Neuron (in vitro differentiated cells): ENCODE measurements at regions not wholly inside any gene's neighbourhood (a gene's known extent, or its start where the extent isn't known, plus 50 kb on each side); places are given as distances from the start of the nearest gene placed in this dataset.
A peak's percentile ranks its signal among the peaks of the same experiment; 100 is the strongest.

Experiments used
- H2AFZ ChIP-seq: one replicate; pipeline ENCODE4 v1.6.1; 2013; ENCODE audit warnings: low read depth, mild to moderate bottlenecking, inconsistent platforms, low read length, moderate library complexity
- H3K27me3 ChIP-seq: one replicate; pipeline ENCODE4 v1.6.1; 2013; ENCODE audit warnings: low read length; ENCODE audit not compliant: insufficient read depth
- H3K36me3 ChIP-seq: one replicate; pipeline ENCODE4 v1.6.1; 2013; ENCODE audit warnings: low read length; ENCODE audit not compliant: insufficient read depth
- H3K4me1 ChIP-seq: one replicate; pipeline ENCODE4 v1.6.1; 2013; ENCODE audit warnings: low read length; ENCODE audit not compliant: insufficient read depth
- H3K4me3 ChIP-seq: 2 replicates; pipeline ENCODE4 v1.5.1; 2013; ENCODE audit warnings: mild to moderate bottlenecking, low read length, moderate library complexity
- H3K9me3 ChIP-seq: one replicate; pipeline ENCODE4 v1.6.1; 2013; ENCODE audit warnings: low read length

DNA sequence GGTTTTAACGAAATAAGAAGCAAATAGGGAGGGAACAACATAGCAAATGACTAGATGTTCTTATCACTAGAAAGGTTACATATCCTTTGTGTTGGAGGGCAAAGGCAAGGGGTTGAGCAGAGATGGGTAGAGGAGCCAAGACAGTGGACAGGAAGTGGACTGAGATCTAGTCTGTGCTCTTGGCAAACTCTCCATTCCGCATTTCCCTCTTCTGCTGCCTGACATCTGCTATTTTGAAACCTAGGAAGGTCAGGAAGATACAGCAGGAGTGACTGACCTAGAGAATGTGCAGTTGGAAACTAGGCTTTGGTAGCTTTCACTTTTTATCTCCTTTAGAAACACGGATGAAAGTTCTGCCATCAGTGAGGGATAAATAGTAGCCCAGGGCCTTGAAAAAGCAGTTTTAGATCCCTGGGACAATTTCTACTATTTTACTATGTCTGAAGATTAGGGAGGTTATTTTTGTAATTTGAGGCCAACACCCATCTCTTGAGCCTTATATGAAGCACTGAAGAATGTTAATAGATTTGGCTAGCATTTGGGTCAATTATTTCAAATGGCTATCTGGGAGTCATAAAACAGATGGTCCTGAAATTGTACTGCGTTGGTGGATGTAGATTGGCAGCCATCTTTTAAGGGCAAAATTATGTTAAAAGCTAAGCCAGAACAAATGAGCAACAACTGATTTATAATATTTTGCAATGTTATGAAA lies 410.3 kb downstream of the PCNX1 start:
- Histone ChIP-seq H3K36me3 (no peaks in the 10 kb centered on the region), H3K4me1 (peaks cover 11% of the 10 kb centered on the region), H3K9me3 (peaks cover under 1% of the 10 kb centered on the region), H3K27me3 (no peaks in the 10 kb centered on the region), H3K4me3 (no peak overlapping the region), H2AFZ (no peak overlapping the region)

DNA sequence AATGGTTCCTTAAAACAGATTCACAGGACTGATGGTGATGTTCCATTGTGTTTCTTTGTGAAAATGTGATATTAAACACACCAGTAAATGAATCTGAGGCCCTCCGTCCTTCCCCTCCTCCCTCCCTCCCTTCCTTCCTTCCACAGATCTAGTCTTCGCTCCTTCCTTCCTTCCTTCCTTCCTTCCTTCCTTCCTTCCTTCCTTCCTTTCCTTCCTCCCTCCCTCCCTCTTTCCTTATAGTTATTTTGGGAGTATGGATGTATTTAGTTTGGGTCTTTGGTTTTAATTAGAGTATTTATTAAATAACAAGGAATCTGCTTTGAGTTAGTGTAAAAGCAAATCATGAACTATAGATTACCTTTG lies 410.8 kb downstream of the PCNX1 start:
- Histone ChIP-seq H3K36me3 (no peaks in the 10 kb centered on the region), H3K27me3 (no peaks in the 10 kb centered on the region), H3K9me3 (no peaks in the 10 kb centered on the region), H3K4me1 (peaks cover 16% of the 10 kb centered on the region), H2AFZ (no peak overlapping the region), H3K4me3 (no peak overlapping the region)

DNA sequence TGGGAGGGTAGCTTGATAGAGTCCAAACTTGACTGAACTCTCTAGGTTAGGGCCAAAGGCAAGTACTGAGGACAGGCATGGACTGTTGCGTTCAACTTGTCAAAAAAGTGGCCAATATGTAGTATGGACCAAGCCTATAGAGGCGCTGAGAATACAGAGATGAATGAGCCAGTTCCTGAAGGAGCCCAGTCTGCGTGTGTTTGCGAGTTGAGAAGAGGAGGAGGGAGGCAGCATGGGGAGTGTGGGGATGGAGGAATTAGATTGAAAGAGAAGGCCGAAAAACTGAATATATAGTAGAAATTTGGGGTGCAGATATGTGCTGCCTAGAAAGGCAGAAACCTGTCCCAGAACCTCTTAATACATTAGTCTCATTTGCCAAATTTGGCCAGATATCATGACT lies 412.4 kb downstream of the PCNX1 start:
- Histone ChIP-seq H3K36me3 (no peaks in the 10 kb centered on the region), H3K9me3 (no peaks in the 10 kb centered on the region), H3K4me1 (peaks cover 18% of the 10 kb centered on the region), H2AFZ (peak overlapping the region; percentile 85), H3K4me3 (peak overlapping the region; percentile 80), H3K27me3 (no peaks in the 10 kb centered on the region)

DNA sequence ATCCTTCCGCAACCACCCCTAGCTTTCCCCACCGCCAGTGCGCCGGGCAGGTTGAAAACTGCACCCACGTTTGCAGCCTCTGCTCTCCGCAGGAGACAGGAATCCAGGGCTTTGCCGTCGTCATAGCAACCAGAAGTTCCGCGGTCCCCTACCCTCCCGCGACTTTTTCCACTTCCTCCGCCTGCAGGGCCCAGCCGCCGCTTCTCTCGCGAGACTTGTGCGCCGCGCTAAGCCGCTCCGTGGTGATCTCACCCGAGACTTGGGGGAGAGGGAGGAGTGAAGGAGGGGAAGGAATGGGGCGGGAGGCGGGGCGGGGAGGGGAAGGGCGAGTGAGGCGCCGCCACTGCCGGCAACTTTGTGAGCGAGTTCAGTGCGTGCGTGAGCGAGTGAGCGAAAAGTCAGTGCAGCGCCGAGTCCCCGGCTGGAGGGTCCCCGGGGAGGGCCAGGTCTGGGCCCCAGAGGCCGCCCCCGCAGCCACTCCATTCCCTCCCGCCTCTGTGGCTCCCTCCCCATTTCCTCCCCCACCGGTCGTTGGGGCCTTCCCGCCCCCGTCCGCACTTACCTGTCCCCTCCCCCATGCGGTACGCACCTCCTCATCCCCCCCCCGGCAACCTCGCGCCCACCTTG lies 413.0 kb downstream of the PCNX1 start, which contains the start of gene SIPA1L1:
Gene SIPA1L1, plus strand, starts transcription at position 370 of the 627 bp plus-strand sequence.
- H2AFZ ChIP-seq: peak within 1 kb of the TSS; percentile 85
- H3K9me3 ChIP-seq: no peaks in the 10 kb centered on the region
- peak within 1 kb of the TSS; percentile 80 for H3K4me3 ChIP-seq
- H3K27me3 ChIP-seq: no peaks in the 10 kb centered on the region
- no peaks in the 10 kb centered on the region for H3K36me3 ChIP-seq
- peaks cover 18% of the 10 kb centered on the region for H3K4me1 ChIP-seq

DNA sequence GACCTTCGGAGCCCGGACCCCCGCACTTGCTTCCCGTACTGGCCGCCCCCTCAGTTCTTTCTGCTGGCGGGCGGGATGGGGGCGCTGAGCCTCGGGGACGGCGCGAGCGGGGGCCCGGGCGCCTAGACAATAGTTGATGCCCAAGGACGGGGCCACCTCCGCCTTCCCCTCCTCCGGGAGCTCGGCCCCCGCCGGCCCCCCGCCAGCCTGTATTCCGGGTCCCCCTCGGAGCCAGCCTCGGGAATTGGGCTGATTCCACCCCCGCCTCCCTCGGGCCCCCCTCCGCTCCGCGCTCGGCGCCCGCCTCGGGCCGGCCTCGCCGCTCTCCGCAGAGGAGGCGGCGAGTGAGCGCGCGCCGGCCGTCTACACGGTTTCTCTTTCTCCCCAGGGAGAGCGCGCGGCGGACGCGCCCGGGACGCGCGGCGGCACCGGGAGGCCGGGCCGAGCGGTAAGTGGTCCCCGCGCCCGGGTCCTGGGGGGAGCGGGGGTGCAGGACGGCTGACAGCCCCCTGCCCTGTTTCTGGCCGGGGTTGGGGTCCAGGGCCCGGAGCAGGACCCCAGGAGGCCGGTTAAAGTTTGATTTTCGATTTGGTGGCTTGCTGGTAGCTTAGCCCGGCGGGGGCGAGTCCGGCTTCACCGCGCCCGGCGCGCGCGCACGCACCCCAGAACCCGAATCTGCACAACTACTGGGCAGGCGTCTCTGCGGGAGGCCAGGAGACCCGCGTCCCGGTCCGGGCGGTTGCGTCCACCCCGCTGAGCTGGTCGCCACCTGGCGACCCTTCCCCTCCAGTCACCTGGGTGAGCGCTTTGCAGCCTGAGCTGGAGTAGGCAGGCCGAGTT lies 413.7 kb downstream of the PCNX1 start:
- peak overlapping the region; percentile 80 for H3K4me3 ChIP-seq
- H3K4me1 ChIP-seq: peaks cover 18% of the 10 kb centered on the region
- peak overlapping the region; percentile 74 for H2AFZ ChIP-seq
- no peaks in the 10 kb centered on the region for H3K27me3 ChIP-seq
- H3K36me3 ChIP-seq: no peaks in the 10 kb centered on the region
- no peaks in the 10 kb centered on the region for H3K9me3 ChIP-seq

DNA sequence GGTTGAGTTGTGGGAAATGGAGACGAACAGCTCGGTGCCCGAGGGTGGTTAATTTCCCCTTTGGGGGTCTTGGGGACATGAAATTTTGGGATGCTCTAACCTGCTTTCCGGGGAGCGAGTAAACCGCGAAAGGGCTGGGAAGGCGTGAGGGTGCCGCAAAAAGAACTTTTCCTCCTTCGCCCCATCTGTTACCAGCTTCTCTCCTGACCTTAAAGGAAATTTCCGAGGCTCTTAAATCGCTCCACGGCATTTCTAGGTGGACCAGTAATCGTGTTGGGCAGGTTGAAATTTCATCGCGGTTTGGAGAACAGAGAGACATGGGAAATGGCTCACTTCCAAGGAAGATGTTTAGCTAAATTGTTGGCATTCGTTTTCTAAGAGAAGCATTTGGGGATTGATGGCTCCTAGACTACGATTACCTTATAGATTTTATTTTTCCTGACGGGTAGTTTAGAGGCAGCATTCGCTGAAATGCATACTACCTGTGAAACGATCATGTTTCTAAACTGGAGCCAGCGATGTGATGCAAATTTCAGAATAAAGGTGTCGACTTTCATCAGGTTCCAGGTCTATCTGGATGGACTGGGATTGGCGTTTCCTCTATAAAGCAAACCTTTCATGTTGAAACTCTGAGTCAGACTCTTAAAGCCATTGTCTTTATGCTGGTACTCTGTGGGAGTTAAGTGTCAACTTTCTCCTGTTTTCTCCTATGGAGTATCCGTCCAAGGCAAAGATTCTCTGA lies 414.5 kb downstream of the PCNX1 start:
- Histone ChIP-seq H3K4me1 (peaks cover 18% of the 10 kb centered on the region), H3K27me3 (no peaks in the 10 kb centered on the region), H2AFZ (peak overlapping the region; percentile 74), H3K9me3 (no peaks in the 10 kb centered on the region), H3K4me3 (peak overlapping the region; percentile 80), H3K36me3 (no peaks in the 10 kb centered on the region)

DNA sequence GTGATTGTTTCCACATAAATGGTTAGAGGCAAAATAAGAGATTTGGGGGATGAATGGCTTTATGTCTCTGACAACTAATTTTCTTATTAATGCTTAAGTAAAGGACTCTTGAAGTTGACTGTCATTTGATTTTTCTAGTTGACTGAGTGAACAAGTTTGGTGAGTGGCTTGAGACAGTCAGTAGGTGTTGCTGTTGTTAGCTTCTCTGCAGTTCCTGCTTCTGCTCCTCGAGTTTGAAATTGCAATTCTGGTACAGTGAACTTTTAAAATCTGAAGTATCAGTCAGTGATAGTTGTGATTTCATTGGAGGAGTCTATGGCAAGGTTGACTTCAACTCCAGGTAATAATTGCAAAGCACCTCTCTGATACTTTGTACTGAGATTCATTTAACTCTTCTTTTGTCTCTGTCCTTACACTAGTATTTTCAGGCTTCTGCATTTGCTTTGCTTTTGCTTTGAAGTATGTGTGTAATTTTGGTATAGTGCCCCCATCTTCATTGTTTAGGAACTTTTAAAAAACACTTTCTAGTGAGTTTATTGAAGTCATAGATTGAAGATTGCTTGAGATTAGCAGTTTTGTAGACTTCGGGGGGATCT lies 415.5 kb downstream of the PCNX1 start:
- no peak overlapping the region for H2AFZ ChIP-seq
- H3K4me1 ChIP-seq: peaks cover 18% of the 10 kb centered on the region
- peak overlapping the region; percentile 80 for H3K4me3 ChIP-seq
- H3K27me3 ChIP-seq: no peaks in the 10 kb centered on the region
- no peaks in the 10 kb centered on the region for H3K9me3 ChIP-seq
- H3K36me3 ChIP-seq: no peaks in the 10 kb centered on the region

DNA sequence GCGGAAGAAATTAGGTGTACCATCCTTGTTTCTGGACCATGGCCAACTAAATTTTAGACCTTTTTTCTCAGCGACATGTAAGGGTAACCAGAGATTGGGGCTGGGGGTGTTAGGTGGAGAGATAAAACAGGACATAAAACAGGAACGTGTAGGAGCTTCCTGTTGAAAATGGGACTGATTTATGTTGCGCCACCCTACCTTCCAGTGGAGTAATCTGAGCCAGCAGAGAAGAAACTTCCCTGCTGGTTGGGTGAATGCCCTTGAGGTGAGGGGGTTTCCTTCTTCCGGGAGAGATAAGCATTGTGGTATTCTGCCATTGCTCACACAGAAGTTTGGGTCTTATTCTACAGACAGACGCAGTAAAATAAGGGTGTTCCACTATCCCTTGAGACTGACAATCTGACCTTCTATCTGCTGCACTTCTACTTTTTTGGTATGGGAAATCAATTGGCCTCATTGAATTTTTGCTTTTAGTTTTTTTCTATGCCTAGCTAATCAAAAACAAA lies 417.6 kb downstream of the PCNX1 start:
- Histone ChIP-seq H3K27me3 (no peaks in the 10 kb centered on the region), H3K4me1 (peaks cover 12% of the 10 kb centered on the region)

DNA sequence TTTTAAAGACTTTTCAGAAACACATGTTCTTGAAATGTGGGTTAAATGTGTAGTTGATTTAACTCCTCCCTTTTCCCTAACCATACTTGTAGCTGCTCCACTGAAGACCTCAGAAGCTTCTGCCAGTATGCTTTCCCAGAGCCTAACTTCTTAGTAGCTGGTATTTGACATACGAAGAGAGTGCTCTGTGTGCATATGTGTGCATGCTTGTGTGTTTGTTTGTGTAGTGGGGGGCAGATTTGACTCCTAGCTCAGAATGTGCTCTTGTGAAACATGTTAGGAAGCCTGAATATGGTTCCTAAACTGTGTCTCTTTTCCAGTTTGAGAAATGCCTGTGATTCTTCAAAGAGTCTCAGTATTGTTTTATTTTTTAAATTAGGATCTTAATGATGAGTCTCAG lies 420.4 kb downstream of the PCNX1 start:
- Histone ChIP-seq H3K4me3 (no peak overlapping the region), H3K27me3 (no peaks in the 10 kb centered on the region), H3K4me1 (peaks cover 6% of the 10 kb centered on the region), H2AFZ (no peak overlapping the region), H3K36me3 (no peaks in the 10 kb centered on the region), H3K9me3 (peaks cover 3% of the 10 kb centered on the region)

More for the DNA sequence above, 417.6 kb downstream of the PCNX1 start:
- no peak overlapping the region for H2AFZ ChIP-seq
- no peaks in the 10 kb centered on the region for H3K36me3 ChIP-seq
- H3K4me3 ChIP-seq: no peak overlapping the region
- peaks cover 3% of the 10 kb centered on the region for H3K9me3 ChIP-seq

DNA sequence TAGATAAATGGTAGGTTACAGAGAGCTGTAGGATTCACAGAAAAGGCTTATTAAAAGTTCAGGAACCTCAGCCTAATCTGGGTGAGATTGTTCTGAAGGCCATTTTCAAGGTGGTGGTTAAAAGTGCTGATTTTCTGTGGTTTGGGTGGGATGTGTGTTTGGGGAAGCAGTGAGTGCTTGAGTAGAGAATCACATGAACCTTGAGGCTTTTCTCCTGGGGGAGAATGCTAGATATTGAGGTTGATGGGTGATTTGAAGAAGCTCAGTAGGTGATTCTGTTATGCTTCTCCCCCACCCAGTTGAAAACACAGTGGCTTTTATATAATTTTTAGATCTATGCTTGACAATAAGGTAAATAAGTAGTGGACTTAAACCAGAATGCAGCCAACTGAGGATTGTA lies 420.9 kb downstream of the PCNX1 start:
- H3K36me3 ChIP-seq: no peaks in the 10 kb centered on the region
- peaks cover 3% of the 10 kb centered on the region for H3K9me3 ChIP-seq
- H3K27me3 ChIP-seq: no peaks in the 10 kb centered on the region
- no peak overlapping the region for H3K4me3 ChIP-seq
- H3K4me1 ChIP-seq: peaks cover under 1% of the 10 kb centered on the region
- no peak overlapping the region for H2AFZ ChIP-seq

DNA sequence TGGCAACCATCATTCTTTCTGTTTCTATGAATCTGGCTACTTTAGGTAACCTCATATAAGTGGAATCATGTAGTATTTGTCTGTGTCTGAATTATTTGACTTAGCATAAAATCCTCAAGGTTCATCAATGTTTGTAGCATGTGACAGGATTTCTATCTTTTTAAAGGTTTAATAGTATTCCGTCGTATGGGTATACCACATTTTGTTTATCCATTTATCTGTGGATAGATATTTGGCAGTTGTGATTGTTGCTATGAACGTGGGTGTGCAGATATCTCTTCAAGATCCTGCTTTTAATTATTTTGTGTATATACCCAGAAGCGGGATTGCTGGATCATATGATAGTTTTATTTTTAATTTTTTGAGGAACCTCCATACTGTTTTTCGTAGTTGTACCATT lies 421.7 kb downstream of the PCNX1 start:
- Histone ChIP-seq H3K4me3 (no peak overlapping the region), H3K36me3 (no peaks in the 10 kb centered on the region), H3K27me3 (no peaks in the 10 kb centered on the region), H3K9me3 (peaks cover 3% of the 10 kb centered on the region), H3K4me1 (no peaks in the 10 kb centered on the region), H2AFZ (no peak overlapping the region)

DNA sequence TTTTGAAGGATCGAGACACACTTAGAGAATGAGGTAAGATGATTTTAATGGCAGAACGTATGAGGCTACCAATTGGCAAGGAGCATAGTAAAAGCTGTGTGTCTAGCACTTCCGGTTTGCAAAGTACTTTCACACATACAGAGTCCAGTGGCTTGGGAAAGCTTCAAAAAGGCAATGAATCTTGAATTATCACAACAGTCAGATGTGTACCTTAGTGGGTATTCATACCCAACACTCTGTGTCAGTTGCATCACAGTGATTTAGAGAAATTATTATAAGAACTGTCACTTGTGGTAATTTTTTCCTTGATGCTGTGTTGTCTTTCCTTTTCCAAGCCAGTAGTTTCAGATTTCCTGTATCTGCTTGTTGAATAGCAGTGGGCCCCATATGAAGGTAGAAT lies 424.1 kb downstream of the PCNX1 start:
- Histone ChIP-seq H3K9me3 (peaks cover 3% of the 10 kb centered on the region), H2AFZ (no peak overlapping the region), H3K27me3 (no peaks in the 10 kb centered on the region), H3K36me3 (no peaks in the 10 kb centered on the region), H3K4me3 (no peak overlapping the region), H3K4me1 (no peaks in the 10 kb centered on the region)
